ENCODE measurements at regions not wholly inside any gene's neighbourhood (a gene's known extent, or its start where the extent isn't known, plus 50 kb on each side); places are given as distances from the start of the nearest gene placed in this dataset.
"Not testable (repeated sequence)": the region's sequence is repeated elsewhere in the genome, so short reads cannot be mapped to it uniquely, and the experiment has no call there.

GRCh38 chr21:33121715-33122475, 52.0 kb downstream of the OLIG1 start:
- DNase-seq: peak; percentile 22

- no peak for DNase-seq
Observed at GRCh38 chr21:33122507-33122906, 52.6 kb downstream of the OLIG1 start.

DNA sequence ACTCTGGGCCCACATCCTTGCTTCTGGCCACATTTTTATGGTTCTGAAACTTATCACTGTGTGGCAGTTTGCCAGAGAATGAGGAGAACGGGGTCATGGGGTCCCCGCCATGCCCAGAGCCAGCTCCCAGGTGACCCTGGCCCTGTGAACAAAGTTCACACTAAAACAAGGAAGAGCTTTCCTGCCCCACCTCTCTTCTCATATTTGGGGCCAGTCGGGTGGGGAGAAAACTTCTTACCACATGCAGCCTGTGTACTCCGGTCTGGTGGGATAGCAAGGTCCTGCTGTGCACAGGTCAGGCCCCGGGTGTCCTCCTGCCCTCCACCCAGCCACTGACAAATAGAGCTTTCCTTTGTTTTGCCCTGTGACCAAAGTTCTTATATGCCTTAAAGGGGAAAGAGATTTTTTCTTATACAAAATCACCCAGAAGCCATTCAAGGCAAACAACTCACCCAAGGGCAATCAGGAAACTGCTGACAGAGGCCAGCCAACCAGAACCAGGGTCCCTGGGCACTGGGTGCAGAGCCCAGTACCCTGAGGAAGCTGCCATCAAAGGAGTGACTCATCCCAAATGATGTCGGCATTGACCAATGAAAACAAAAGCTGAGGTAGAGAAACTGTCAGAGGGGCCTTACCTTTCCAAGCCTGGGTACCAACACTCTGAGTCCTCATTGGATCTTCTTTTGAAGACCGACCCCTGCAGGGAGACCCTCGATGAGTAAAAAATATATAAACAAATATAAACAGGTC, 53.6 kb downstream of the OLIG1 start:
- no peak for DNase-seq

DNA sequence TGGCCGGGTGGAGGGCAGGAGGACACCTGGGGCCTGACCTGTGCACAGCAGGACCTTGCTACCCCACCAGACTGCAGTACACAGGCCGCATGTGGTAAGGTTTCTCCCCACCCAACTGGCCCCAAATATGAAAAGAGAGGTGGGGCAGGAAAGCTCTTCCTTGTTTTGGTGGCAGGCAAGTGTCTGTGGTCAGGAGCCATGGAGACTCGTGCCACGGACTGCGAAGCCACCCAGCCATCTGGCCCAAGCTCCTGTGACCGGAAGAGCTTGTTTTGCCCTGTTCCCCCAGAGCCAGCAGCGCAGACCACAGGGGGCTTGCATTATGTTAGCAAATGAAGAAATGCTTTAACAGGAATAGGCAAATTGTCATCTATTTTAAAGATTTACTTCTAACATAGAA, 54.9 kb downstream of the OLIG1 start:
- no peak for DNase-seq

DNA sequence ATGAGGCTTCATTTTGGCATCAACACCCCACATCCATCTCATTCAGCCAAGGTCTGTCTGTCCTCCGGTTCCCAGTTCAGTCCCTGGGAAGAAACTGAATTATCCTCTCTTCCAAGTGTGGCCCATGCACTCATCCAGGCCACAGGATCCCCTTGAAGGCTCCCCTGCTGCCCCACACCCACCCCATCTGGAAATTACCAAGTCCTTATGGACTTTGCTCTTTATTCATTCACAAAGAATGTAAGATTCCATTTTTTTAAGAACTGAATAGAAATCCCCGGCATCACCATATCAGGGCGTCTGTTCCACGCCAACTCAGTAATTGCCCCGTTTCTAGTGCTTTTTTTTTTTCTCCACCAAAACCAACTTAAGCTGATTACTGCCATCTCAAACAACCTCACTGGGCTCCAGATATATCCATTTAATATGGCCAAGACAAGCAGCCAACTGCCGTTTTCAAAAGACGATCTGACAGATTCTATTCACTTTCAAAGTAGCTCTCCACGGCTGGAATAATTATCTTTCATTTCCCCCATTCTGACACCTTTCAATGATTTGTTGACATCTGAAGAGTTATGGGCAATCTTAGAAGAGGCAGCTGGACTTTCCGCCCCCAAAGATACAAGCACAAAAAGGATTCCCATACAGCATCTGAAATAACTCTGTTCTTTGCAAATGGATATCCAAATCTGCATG, 55.9 kb downstream of the OLIG1 start:
- no peak for DNase-seq

- DNase-seq: no peak
Observed at GRCh38 chr21:33126569-33126968, 56.6 kb downstream of the OLIG1 start.

DNA sequence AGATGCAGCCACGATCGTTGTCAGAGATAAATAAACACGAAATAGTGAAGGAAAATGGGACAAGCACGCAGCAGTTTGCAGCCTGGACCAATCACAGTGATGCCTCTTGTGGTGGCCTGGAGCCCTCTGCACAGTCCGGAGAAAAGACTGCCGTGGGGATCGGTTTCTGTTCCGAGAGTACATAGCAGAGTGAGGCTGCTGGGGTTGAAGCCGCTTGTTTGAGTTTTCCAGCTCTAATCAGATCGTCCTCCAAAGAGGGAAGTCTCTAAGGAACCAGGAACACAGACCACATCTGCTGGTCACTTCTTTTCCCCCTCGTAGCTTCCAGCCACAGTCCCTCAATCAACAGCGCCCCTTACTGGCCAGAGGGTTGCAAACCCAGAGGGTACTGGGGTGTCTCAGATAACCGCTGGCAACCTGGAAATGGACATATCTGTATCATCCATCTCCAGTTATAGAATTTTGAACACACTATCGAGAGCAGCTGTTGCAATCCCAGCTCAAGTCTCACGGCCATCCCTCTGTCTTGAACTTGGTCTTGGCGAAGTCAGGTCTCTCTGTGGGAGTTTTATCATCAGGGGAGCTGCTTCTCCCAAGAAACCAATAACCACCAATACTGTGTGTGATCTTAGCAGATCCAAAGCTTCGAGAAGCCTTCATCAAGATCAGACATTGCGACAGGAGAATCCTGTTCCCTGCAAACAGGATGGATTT, 57.4 kb downstream of the OLIG1 start:
- peak; percentile 57 for DNase-seq

DNA sequence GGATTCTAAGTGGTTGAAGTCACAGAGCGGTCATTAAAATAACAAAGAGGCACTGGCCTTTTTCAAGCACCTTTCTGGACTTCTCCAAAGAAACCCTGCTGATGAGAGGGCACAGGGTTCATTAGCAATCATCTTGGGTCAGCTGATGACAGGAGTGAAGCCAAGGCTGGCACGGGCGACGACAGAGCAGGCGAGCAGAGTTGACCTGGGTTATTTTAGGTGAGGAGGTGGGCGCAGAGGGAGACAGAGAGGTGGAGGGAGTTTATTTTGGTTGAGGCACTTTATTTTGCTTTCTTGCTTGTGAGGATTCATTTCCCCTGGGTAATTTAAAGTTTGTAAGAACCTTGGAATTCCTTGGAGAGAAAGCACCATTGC, 57.9 kb downstream of the OLIG1 start:
- no peak for DNase-seq

DNA sequence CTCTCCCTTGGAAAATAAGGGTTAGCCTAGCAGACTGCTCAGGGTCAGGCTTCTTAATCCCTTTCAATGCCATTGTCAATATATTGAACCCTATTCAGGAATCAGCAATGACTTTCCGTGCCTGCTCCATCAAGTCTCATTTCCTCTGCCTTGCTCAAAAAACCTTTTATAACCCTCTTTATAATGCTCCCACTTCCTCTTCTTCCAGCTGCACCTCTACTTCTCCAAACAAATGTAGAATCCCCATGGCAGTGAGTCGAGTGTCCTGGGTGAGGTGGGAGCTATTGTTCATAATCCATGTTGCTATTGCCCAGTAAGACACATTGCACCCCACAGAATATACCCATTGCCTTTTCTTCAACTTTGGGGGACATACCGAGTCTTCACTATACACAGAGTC, 58.6 kb downstream of the OLIG1 start:
- no peak for DNase-seq

DNA sequence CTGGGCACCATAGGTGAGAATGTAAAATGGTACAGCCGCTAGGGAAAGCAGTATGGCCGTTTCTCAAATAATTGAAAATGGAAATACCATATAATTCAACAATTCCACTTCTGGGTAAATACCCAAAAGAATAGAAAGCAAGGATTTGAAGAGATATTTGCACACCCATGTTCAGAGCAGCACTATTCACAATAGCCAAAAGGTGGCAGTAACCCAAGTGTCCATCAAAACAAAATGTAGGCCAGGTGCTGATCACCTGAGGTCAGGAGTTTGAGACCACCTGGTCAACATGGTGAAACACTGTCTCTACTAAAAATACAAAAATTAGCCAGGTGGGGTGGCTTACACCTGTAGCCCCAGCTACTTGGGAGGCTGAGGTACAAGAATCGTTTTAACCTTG, 62.1 kb downstream of the OLIG1 start:
- DNase-seq: no peak

GRCh38 chr21:33133892-33134291, 64.0 kb downstream of the OLIG1 start:
- DNase-seq: no peak

DNA sequence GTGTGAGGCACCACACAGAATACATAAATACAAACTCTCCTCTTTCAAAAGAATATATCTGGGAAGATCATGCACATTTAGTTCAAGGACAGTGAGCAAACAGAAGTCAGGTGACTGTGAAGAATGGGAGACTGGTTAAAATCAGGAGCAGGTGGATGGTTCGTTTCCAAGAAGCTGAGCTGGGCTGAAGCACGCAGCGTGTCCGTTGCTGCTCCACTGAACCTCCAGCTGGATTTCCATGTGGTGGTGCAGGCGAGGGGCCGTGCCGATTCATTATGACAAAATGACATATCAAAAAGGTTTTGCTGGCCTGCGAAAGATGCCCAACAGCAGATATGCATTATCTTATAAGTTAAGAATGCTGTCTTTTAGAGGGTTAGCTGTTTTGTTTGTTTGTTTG, 66.0 kb downstream of the OLIG1 start:
- DNase-seq: no peak

DNA sequence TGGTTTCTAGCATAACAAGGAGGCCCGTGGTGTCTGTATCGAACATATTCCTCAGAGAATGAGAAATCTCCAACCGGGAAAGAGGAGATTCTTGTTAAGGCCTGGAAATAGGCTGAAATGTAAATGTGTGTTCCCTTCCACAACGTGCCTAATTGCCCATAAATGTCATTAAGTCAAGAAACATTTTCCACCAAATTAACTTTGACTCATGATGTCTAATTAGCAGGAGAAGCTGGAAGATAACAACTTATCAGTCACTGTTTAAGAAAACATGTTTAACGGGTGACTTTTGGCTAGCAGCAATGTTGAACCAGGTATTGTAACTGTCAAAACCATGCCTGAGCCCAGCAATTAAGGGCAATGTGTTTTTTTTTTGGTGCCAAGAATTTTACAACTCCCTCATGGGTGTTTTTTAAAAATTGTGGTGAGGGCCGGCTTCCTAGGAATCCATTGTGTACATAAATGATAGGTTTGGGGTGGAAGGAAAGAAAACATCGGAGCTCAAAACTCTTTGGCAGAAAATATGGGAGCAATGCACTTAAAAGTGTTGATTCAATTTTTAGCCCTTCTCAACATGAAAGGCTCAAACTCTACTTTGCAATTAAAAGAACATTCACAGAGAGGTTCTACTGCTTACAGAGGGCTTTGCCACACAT, 67.0 kb downstream of the OLIG1 start:
- DNase-seq: no peak

DNA sequence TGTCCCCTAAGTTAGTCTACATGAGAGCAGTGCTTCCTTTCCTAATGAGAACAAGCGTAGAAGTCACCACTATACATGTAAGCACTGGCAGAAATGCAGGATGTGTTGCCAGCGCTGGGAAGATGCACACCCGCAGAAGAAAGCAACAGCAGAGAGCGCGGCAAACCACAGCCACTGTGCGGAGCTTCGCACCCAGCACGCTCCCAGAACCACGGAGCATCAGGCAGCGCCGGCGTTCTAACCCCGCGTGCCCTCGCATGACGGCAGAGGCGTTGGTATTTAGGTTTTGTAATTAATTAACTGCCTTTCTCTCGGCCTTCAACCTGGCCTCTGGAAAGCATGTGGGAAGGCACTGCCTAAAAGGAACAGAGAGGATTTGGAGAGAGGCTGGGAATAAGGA, 69.1 kb downstream of the OLIG1 start:
- DNase-seq: no peak

- no peak for DNase-seq
Observed at GRCh38 chr21:33140288-33140687, 70.3 kb downstream of the OLIG1 start.

GRCh38 chr21:33146467-33146866, 76.5 kb downstream of the OLIG1 start:
- no peak for DNase-seq

DNA sequence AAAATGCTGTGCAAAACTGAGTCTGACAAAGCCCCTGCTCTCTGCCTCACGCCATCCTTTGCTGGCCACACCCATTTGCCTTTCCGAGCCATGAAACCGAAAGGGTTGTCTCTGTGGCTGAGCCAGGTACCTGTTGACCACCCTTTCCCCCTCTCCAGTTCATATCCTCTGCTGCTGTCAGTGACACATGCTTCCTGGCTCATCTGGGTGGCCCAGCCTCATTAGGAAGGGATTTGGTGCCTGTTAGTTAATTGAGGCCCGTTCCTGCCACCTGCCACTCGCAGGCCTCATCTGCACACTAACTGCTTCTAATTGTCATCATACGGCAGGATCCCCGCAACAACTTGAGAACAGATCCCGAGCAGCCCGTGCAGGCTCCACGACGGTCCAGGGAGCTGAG, 79.2 kb downstream of the OLIG1 start:
- no peak for DNase-seq

GRCh38 chr21:33150968-33151367, 78.8 kb upstream of the IFNAR2 start:
- DNase-seq: not testable (repeated sequence)

DNA sequence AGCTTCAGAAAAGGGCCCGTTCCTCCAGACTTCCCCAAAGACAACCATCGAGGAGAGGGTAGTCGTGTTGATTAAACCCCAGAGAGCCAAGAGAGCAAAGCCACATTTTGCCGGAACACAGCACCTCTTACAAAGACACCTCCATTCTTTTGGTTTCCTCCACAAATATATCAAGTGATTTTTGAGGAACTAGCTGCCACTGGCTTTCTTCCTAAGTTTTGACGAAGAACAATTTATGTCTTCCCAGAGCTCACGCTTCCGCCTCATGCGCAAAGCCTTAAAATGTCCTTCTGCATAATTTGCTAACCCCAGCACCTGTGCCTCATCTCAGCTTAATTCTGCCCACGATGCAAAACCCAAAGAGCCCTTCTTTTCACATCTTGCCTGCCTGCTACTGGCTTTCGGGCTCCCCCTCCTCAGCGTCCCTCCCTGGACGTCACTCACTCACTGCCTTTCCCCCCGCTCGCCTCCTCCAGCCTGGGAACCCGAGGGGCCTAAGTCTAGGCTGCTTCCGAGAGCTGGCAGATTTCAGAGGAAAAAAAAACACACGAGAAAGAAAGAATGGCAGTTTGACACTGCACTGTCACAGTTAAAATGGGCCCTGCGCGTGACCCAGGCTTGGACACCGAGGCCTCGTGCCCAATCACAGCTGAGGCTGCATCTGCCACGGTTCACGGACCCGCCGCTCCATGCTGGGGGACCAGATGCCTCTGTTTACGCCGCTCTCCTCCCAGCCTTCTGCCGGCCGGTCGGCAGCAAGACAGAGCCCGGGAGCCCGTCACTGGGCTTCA, 77.6 kb upstream of the IFNAR2 start:
- DNase-seq: no peak

DNA sequence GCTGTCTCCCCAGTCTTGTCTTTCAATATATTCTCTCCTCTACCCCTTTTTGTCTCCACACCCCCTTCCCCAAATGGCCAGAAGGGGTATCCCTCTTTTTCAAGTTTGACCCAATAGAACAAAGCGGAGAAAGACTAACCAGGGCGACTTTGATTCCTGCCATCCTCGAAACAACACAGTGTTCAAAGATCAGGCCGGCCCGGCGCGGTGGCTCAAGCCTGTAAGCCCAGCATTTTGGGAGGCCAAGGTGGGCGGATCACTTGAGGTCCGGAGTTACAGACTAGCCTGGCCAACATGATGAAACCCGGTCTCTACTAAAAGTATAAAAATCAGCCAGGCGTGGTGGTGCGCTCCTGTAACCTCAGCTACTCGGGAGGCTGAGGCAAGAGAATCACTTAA, 77.0 kb upstream of the IFNAR2 start:
- no peak for DNase-seq

- no peak for DNase-seq
Observed at GRCh38 chr21:33155005-33155404, 74.7 kb upstream of the IFNAR2 start.

GRCh38 chr21:33155422-33155821, 74.3 kb upstream of the IFNAR2 start:
- no peak for DNase-seq
